AG04449 (cell line): ENCODE measurements at regions not wholly inside any gene's neighbourhood (a gene's known extent, or its start where the extent isn't known, plus 50 kb on each side); places are given as distances from the start of the nearest gene placed in this dataset.

Source experiments
- CTCF ChIA-PET: fragments of 350-600 bp; formaldehyde crosslinking; extraction: SDS; loops from one replicate; lab custom pipeline; 2021; ENCODE audit warnings: antibody characterized with exemption; lab: Yijun Ruan, JAX
- POLR2A ChIA-PET: fragments of 400-600, 350-600 bp; formaldehyde crosslinking; extraction: SDS; loops from one replicate; lab custom pipeline; 2020; ENCODE audit warnings: antibody characterized with exemption, inconsistent platforms; lab: Yijun Ruan, JAX
- DNase-seq: peaks from one replicate; pipeline ENCODE4 v3.0.0-alpha.2; 2010; ENCODE audit warnings: low read depth, low spot score
- H3K4me3 ChIP-seq: 2 replicates; pipeline ENCODE4 v1.5.1; 2011; ENCODE audit warnings: low read depth, mild to moderate bottlenecking, control low read depth, low read length
- TF ChIP-seq, protein P1 (sequence below): IDR thresholded peaks from one replicate; pipeline ENCODE4 v1.5.1; 2011; ENCODE audit warnings: mild to moderate bottlenecking, moderate library complexity, low read length, control low read depth, inconsistent platforms; ENCODE audit not compliant: insufficient read depth; ENCODE audit errors: missing control alignments

DNA sequence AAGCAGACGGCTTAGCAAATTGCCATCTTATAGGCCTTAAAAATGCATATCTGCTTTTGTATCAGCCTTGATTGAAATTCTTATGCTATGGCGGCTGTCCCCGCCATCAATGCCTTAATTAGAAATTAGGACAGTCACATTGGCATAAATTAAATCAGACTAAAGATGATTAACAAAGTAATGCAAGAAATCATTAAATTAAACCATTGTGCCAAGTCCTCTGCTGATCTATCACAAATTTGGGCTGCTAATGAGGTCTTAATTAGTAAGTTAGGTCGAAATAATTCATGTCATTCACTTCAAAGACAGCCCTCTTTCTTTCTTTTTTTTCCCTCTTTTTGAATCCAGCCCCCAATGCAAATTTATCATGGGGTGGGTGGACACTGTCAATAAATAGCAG is 159.3 kb downstream of the MIAT start:
- TF ChIP-seq, protein P1, sequence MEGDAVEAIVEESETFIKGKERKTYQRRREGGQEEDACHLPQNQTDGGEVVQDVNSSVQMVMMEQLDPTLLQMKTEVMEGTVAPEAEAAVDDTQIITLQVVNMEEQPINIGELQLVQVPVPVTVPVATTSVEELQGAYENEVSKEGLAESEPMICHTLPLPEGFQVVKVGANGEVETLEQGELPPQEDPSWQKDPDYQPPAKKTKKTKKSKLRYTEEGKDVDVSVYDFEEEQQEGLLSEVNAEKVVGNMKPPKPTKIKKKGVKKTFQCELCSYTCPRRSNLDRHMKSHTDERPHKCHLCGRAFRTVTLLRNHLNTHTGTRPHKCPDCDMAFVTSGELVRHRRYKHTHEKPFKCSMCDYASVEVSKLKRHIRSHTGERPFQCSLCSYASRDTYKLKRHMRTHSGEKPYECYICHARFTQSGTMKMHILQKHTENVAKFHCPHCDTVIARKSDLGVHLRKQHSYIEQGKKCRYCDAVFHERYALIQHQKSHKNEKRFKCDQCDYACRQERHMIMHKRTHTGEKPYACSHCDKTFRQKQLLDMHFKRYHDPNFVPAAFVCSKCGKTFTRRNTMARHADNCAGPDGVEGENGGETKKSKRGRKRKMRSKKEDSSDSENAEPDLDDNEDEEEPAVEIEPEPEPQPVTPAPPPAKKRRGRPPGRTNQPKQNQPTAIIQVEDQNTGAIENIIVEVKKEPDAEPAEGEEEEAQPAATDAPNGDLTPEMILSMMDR = no peak
- ChIA-PET CTCF (interaction anchor here (1.1 kb wide), 1 partner anchor 515 kb away, joined by 3 read pairs; no protein-coding TSS in a partner anchor), POLR2A (no interaction called here)
- no peak for DNase-seq
- H3K4me3 ChIP-seq = no peak overlapping the region

DNA sequence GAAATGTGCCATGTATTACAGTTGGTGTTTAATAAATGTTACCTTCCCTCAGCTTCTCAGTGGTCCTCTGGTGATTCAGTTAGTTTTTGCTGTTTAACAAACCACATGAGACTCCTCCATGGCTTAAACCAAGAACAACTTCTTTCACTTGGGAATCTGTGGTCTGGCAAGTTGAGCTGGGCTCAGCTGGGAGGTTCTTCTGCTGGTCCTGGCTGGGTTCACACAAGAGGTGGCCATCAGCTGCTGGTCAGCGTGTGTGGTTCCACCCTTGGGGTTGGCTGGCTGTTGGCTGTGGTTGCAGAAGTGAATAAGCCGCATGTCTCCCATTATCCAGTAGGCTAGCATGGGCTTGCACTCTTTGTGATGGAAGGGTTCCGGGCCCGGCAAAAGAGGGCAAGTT is 160.5 kb downstream of the MIAT start:
- no peak overlapping the region for H3K4me3 ChIP-seq
- ChIA-PET POLR2A (no interaction called here), CTCF (interaction anchor here (1.0 kb wide), 1 partner anchor 18 kb away, joined by 4 read pairs; no protein-coding TSS in a partner anchor)
- DNase-seq = no peak
- TF ChIP-seq, protein P1 = no peak

DNA sequence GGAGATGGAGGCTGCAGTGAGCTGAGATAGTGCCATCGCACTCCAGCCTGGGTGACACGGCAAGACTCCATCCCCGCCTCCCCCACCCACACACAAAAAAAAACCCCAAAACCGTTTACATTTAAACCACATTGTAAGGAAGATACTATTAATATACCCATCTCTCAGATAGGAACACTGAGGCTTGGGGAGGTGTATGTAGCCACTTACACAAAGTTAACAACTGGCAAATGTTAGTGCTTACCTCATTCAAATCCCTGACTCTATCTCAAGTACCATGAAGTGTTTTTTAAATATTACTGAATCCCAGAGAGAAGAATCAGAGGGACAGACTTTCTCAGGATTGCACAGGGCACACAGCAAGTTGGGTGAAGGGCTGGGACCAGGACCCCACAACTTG is 164.5 kb downstream of the MIAT start:
- TF ChIP-seq, protein P1 = no peak
- no peak overlapping the region for H3K4me3 ChIP-seq
- no peak for DNase-seq
- CTCF ChIA-PET = no interaction called here
- POLR2A ChIA-PET = no interaction called here

DNA sequence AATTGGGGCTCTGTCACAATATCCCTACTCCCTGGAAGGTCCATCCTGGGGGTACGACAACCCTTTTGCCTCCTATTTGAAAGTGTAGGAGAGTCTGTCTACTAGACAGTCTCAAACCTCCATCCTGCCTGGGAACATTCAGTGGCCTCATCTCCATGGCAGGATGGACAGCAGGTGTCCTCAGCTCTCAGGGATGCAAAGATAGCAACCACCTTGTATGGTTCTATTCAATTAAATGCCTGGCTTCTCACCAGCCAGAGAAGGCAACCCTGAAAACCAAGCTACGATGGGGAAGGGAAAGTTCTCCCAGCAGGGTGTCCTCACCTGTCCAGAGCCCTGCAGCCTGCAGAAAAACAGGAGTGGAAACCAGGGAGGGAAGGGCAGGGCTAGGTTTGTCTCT is 164.9 kb downstream of the MIAT start:
- H3K4me3 ChIP-seq = no peak overlapping the region
- TF ChIP-seq, protein P1 = no peak
- no peak for DNase-seq
- CTCF ChIA-PET = interaction anchor here (0.9 to 1.5 kb wide), 2 partner anchors 9 to 26 kb away, joined by 3 to 5 read pairs; no protein-coding TSS in a partner anchor
- POLR2A ChIA-PET = no interaction called here

DNA sequence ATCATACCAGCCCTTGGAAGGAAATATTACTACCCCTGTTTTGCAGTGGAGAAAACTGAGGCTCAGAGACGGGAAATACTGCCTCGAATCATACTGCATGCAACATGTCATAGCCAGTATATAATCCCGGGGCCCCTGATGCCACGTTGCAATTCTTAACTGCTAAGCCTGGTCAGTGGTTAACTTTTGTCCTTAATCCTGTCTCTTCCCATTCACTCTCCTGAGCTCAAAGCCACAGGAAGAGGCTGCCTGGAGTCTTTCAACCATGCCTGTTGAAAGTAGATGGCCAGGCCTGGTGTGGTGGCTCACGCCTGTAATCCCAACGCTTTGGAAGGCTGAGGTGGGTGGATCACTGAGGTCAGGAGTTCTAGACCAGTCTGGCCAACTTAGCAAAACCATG is 166.6 kb downstream of the MIAT start:
- ChIA-PET POLR2A (no interaction called here), CTCF (interaction anchor here (0.8 to 1.1 kb wide), 4 partner anchors 8 to 981 kb away, joined by 3 to 4 read pairs (median 4); no protein-coding TSS in a partner anchor)
- no peak for DNase-seq
- H3K4me3 ChIP-seq = no peak overlapping the region
- TF ChIP-seq, protein P1 = no peak

DNA sequence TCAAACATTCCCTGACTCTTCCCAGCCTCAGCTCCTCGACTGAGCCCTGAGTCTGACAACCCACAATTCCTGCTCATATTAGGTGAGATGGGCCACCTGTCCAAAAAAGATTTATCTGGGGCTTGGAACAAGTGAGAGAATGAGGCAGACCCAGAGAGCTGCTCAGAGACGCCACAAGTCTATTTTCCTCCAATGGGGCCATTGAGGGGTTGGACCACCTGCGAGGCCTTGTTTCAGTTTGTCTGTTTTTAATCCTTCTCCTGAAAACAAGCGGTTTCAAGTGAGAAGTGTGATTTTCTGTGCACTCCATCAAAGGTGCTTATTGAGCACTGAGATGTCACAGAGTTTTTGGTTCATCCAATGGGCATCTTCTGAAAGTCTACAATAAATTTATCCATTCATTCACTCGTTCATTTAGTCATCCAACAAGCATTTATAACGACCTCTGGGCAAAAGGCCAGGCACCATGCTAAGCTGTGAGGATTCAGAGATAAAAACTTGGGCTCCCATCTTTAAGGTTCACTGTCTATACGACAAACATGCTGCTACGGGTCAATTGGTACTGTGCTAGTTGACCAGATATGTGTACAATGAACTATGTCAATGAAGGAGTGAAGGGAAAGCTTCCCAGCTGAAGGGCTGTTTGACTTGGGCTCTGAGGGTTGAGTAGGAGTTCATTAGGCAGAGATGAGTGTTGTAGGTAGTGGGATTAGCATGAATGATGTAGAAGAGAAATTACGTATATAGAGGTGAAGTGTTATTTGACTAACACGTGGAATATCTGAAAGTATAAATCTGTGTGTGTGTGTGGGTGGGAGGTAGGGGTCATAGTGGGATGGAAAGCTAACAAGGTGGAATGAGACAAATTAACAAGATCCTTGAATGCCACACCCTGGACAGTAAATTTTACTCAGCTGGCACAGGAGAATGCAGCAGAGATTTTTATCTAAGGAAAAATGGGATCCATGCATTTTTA is 168.9 kb downstream of the MIAT start:
- ChIA-PET CTCF (interaction anchor here (1.2 to 2.9 kb wide), 3 partner anchors 10 to 1055 kb away, joined by 3 to 10 read pairs (median 4); no protein-coding TSS in a partner anchor), POLR2A (no interaction called here)
- TF ChIP-seq, protein P1 = no peak

More for the DNA sequence above, 168.9 kb downstream of the MIAT start:
- DNase-seq = no peak
- H3K4me3 ChIP-seq = no peak overlapping the region
